ENCODE measurements at regions not wholly inside any gene's neighbourhood (a gene's known extent, or its start where the extent isn't known, plus 50 kb on each side); places are given as distances from the start of the nearest gene placed in this dataset.

DNA sequence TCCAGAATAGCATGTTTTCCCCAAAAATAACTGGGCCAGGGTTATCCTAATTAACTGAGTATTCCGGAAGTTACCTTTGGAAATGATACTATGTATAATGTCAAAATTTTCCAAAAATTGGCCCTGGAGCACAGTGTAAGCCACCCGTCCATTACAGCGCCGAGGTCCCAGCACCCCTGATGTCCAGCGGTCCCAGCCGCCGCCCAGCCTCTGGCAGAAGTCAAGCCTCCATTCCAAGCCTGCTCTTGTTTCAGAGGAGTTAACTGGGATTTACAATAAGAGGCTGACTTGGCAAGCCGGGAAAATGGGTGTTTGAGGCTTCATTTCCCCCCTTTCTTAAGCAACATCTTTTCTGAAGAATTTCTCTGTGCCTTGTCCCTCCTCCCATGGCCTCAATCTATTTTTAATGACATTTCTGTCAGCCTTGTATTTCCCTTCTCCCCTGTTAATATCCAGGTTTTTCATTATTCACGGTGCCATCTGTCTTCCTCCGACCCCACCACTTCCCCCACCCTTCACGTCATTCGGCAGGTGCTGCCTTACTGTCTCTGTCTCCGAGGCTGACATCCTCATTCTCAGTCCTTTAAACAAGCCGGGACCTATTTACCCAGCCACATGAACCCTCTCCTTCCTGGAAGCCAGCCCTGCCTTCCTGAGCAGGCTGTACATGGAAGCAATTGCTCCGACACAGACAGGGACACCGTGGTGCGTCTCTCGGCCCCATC, 490.9 kb downstream of the NPHP4 start:
- Histone ChIP-seq H3K4me1 (ENCODE audit: control insufficient read depth, insufficient read depth, low read length) (peaks cover 7% of the 10 kb centered on the region), H3K36me3 (ENCODE audit: control insufficient read depth, insufficient read depth, low read length) (no peaks in the 10 kb centered on the region), H3K9me3 (replicated peaks; ENCODE audit: control insufficient read depth, low read depth, low read length) (no peaks in the 10 kb centered on the region), H3K27me3 (ENCODE audit: control insufficient read depth, insufficient read depth, low read length) (peaks cover 5% of the 10 kb centered on the region), H3K27ac (ENCODE audit: low read length) (no peak overlapping the region), H3K4me3 (ENCODE audit: low read length) (no peak overlapping the region)
- no peak for DNase-seq
- WGBS (ENCODE audit: insufficient coverage) = 68% methylated on average over 11 of the region's 18 CpGs

DNA sequence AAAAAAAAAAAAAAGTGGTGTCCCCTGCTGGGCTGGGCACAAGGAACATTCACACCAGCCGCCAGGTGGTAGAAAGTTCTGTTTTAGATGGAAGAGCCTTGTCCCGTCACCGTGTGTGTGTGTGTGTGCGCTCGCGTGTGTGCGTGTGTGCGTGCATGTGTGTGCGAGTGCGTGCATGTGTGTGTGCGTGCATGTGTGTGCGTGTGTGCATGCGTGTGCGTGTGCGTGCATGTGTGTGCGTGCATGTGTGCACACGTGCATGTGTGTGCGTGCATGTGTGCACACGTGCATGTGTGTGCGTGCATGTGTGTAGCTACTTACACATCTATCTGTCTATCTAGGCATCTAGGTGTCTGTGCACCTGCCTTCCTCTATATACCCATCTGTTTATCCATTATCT, 491.7 kb downstream of the NPHP4 start:
- DNase-seq = no peak
- H3K27ac ChIP-seq (ENCODE audit: low read length) = no peak overlapping the region
- no peaks in the 10 kb centered on the region for H3K9me3 ChIP-seq (replicated peaks; ENCODE audit: control insufficient read depth, low read depth, low read length)
- peaks cover 12% of the 10 kb centered on the region for H3K27me3 ChIP-seq (ENCODE audit: control insufficient read depth, insufficient read depth, low read length)
- H3K36me3 ChIP-seq (ENCODE audit: control insufficient read depth, insufficient read depth, low read length) = no peaks in the 10 kb centered on the region
- peaks cover 7% of the 10 kb centered on the region for H3K4me1 ChIP-seq (ENCODE audit: control insufficient read depth, insufficient read depth, low read length)
- no peak overlapping the region for H3K4me3 ChIP-seq (ENCODE audit: low read length)
- WGBS (ENCODE audit: insufficient coverage) = 93% methylated on average over 20 of the region's 20 CpGs

DNA sequence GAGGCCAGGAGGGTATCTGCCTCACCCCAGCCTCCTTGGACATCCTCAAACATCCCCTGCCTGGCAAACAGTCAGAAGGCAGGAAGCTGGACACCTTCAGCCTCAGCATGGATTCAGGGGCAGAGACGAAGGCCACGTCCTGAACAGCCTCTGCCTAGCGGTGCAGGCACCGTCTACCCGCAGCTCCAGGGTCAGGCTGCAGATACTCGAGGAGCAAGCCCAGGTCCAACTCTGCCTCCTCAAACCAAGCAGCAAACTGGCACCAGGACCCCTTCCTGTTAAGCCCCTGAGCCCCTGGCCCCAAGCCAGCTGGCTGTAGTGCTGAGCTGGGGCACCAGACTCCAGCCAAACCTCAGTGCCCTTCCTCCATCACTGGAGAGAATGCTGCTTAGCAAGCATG, 494.7 kb downstream of the NPHP4 start:
- Histone ChIP-seq H3K27ac (ENCODE audit: low read length) (no peak overlapping the region), H3K4me1 (ENCODE audit: control insufficient read depth, insufficient read depth, low read length) (no peaks in the 10 kb centered on the region), H3K27me3 (ENCODE audit: control insufficient read depth, insufficient read depth, low read length) (peaks cover 22% of the 10 kb centered on the region), H3K9me3 (replicated peaks; ENCODE audit: control insufficient read depth, low read depth, low read length) (no peaks in the 10 kb centered on the region), H3K4me3 (ENCODE audit: low read length) (no peak overlapping the region), H3K36me3 (ENCODE audit: control insufficient read depth, insufficient read depth, low read length) (no peaks in the 10 kb centered on the region)
- DNase-seq = no peak
- WGBS (ENCODE audit: insufficient coverage) = 63% methylated on average over 6 of the region's 6 CpGs

DNA sequence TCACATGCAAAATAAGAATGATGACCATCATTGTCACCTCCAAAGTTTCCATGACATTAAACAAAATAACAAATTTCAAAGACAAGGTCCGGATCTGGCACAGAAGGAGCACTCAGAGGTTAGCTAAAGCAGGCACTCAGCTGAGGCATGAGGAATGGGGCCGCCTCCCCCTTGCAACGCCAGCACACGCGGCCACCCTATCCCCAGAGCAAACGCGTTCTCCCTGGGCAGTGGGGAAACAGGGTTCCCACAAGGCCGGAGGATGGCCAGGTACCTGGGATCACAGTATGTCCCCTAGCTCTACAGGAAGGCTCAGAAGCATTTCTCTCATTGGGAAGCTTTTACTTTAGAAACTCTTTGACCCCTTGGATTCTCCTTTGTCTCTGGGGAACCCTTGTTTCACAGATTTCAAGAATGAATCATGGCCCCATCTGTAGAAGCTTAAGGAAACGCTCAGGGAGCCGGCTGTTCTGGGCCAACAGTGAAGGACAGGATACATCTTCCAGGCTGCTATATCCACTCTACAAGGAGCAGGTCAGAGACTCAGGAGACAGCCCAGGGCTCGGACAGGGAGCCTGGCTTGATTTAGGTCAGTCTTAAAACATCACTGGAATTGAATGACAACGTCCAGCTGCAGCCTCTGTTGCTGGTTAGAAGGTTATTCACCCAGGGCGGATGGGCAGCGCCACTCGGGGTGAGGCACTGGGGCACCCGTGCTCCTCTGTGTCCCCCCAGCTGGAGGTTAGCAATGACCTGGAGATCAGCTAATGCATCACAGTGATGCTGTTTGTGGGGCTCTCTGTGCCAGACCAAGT, 496.4 kb downstream of the NPHP4 start:
- Histone ChIP-seq H3K27me3 (ENCODE audit: control insufficient read depth, insufficient read depth, low read length) (peaks cover 23% of the 10 kb centered on the region), H3K4me1 (ENCODE audit: control insufficient read depth, insufficient read depth, low read length) (no peaks in the 10 kb centered on the region), H3K36me3 (ENCODE audit: control insufficient read depth, insufficient read depth, low read length) (no peaks in the 10 kb centered on the region), H3K27ac (ENCODE audit: low read length) (no peak overlapping the region), H3K4me3 (ENCODE audit: low read length) (no peak overlapping the region), H3K9me3 (replicated peaks; ENCODE audit: control insufficient read depth, low read depth, low read length) (no peaks in the 10 kb centered on the region)
- no peak for DNase-seq
- 63% methylated on average over 16 of the region's 16 CpGs for WGBS (ENCODE audit: insufficient coverage)

DNA sequence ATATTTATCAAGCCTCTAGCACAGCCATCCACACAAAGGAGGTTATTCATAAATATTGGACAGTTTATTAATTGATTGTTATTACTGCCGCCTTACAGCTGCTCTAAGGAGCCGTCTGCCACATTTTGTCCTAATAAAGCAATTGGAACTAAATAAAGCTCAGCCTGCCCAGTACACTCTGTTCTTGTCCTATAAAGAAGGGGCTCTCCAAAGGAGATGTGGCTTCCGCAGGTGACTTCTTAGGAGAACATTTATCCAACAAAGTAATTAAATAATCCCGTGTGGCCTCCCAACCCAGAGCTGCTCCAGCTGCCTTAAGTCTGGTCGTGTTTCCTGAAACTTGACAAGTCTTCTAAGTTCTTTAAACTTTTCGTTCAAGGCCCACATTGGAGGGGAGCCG, 497.7 kb downstream of the NPHP4 start:
- H3K4me1 ChIP-seq (ENCODE audit: control insufficient read depth, insufficient read depth, low read length) = no peaks in the 10 kb centered on the region
- peaks cover 23% of the 10 kb centered on the region for H3K27me3 ChIP-seq (ENCODE audit: control insufficient read depth, insufficient read depth, low read length)
- no peaks in the 10 kb centered on the region for H3K9me3 ChIP-seq (replicated peaks; ENCODE audit: control insufficient read depth, low read depth, low read length)
- no peaks in the 10 kb centered on the region for H3K36me3 ChIP-seq (ENCODE audit: control insufficient read depth, insufficient read depth, low read length)
- no peak for DNase-seq
- WGBS (ENCODE audit: insufficient coverage) = no CpG with 5 or more reads among the region's 7 CpGs
- no peak overlapping the region for H3K27ac ChIP-seq (ENCODE audit: low read length)
- no peak overlapping the region for H3K4me3 ChIP-seq (ENCODE audit: low read length)

DNA sequence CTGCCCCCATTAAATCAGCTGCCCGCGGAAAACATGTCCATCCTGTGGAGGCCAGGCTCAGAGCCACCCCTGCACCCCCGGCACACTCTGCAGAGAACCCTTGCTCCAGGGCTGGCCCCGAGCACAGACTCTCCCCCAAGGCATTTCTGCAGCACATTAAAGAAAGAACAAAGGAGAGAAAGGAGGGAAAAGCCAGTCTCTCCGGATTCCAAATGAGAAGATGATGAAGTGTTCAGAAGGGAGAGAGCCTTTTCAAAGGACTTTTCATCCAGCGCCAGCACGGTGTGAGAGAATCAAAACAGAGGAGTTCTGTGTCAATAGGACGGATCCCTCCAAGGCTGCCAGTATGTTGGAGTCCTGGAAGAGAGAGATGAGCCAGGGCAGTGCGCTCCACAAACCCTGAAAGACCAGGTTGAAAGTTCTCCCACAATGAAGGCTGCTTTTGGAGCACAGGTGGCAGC, 498.3 kb downstream of the NPHP4 start:
- no peaks in the 10 kb centered on the region for H3K4me1 ChIP-seq (ENCODE audit: control insufficient read depth, insufficient read depth, low read length)
- no peaks in the 10 kb centered on the region for H3K9me3 ChIP-seq (replicated peaks; ENCODE audit: control insufficient read depth, low read depth, low read length)
- no peak for DNase-seq
- no peak overlapping the region for H3K27ac ChIP-seq (ENCODE audit: low read length)
- no peaks in the 10 kb centered on the region for H3K36me3 ChIP-seq (ENCODE audit: control insufficient read depth, insufficient read depth, low read length)
- WGBS (ENCODE audit: insufficient coverage) = 33% methylated on average over 5 of the region's 9 CpGs
- peaks cover 23% of the 10 kb centered on the region for H3K27me3 ChIP-seq (ENCODE audit: control insufficient read depth, insufficient read depth, low read length)
- H3K4me3 ChIP-seq (ENCODE audit: low read length) = no peak overlapping the region

DNA sequence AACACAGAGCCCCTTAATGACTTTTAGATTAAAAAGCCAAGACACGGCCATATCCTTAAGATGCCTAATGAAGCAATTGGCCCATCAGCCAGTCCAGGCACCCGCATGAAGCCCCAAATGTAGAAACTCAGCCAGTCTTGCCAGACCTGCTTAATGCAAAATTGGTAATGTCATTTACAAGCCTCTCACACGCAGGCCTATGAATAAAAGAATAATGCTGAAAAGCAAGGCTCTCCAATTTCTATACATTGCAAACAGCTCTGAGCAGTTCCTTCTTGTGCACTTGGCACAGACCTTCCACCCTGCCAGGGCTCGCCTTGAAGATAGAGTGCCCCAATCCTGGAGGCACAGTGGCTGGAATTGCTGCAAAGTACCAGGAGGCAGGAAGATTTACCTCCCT, 498.9 kb downstream of the NPHP4 start:
- H3K4me1 ChIP-seq (ENCODE audit: control insufficient read depth, insufficient read depth, low read length) = no peaks in the 10 kb centered on the region
- no peak overlapping the region for H3K4me3 ChIP-seq (ENCODE audit: low read length)
- no peaks in the 10 kb centered on the region for H3K36me3 ChIP-seq (ENCODE audit: control insufficient read depth, insufficient read depth, low read length)
- DNase-seq = no peak
- no peaks in the 10 kb centered on the region for H3K9me3 ChIP-seq (replicated peaks; ENCODE audit: control insufficient read depth, low read depth, low read length)
- no peak overlapping the region for H3K27ac ChIP-seq (ENCODE audit: low read length)
- peaks cover 22% of the 10 kb centered on the region for H3K27me3 ChIP-seq (ENCODE audit: control insufficient read depth, insufficient read depth, low read length)
- 67% methylated on average over 4 of the region's 4 CpGs for WGBS (ENCODE audit: insufficient coverage)

DNA sequence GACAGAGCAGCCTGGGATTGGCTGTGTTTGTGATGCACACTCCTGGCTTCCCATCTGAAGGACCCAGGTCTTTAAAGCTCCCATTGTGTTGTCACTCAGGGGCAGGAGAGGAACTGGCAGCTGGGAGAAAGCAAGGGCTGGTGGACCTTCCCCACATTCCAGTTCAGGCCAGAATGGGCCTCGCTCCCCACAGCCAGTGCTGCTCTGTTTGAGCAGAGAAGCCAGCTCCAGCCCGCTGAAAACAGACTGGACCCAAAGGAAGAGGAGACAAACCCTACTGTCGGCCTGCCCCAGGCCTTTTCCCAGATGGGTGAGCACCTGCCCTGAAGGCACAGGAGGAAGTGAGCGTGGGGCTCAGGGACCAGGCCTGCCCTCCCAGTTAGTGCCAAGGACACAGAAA, 499.4 kb downstream of the NPHP4 start:
- WGBS (ENCODE audit: insufficient coverage) = 89% methylated on average over 3 of the region's 4 CpGs
- no peaks in the 10 kb centered on the region for H3K9me3 ChIP-seq (replicated peaks; ENCODE audit: control insufficient read depth, low read depth, low read length)
- H3K4me1 ChIP-seq (ENCODE audit: control insufficient read depth, insufficient read depth, low read length) = no peaks in the 10 kb centered on the region
- H3K36me3 ChIP-seq (ENCODE audit: control insufficient read depth, insufficient read depth, low read length) = no peaks in the 10 kb centered on the region
- no peak overlapping the region for H3K4me3 ChIP-seq (ENCODE audit: low read length)
- DNase-seq = no peak
- H3K27ac ChIP-seq (ENCODE audit: low read length) = no peak overlapping the region
- peaks cover 21% of the 10 kb centered on the region for H3K27me3 ChIP-seq (ENCODE audit: control insufficient read depth, insufficient read depth, low read length)

DNA sequence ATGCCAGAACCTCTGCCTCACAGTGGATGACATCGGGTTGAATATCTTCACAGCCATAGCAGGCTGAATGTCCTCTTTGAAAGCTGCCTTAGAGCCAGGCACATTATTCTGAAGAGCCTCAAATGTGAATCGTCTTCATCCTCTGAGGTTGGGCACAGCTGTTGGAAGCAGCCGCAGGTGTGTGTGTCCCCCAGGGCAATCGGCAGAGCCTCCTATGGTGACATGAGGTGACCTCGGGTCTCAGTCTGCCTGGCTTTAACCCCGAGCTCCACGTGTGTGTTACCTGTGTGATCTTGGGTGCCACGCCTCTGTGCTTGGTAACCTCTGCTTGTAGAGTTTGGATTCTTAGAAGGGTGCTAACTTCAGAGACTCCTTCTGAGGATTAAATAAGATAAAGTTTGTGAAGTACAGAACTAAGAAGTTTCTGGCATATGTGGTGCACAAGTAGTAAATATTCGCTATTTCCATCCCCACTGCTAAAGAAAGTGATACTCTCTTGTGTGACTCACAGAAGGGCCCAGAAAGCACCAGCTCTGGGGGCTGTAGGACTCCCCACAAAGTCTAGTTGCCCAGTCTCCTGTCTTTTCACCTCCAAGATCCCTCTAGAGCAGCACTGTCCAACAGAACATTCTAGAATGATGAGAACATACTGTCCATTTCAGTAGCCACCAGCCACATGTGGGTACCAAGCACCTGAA, 500.9 kb downstream of the NPHP4 start:
- Histone ChIP-seq H3K27me3 (ENCODE audit: control insufficient read depth, insufficient read depth, low read length) (peaks cover 19% of the 10 kb centered on the region), H3K4me3 (ENCODE audit: low read length) (no peak overlapping the region), H3K4me1 (ENCODE audit: control insufficient read depth, insufficient read depth, low read length) (no peaks in the 10 kb centered on the region), H3K27ac (ENCODE audit: low read length) (no peak overlapping the region), H3K9me3 (replicated peaks; ENCODE audit: control insufficient read depth, low read depth, low read length) (no peaks in the 10 kb centered on the region), H3K36me3 (ENCODE audit: control insufficient read depth, insufficient read depth, low read length) (no peaks in the 10 kb centered on the region)
- no peak for DNase-seq
- WGBS (ENCODE audit: insufficient coverage) = 60% methylated on average over 7 of the region's 9 CpGs

DNA sequence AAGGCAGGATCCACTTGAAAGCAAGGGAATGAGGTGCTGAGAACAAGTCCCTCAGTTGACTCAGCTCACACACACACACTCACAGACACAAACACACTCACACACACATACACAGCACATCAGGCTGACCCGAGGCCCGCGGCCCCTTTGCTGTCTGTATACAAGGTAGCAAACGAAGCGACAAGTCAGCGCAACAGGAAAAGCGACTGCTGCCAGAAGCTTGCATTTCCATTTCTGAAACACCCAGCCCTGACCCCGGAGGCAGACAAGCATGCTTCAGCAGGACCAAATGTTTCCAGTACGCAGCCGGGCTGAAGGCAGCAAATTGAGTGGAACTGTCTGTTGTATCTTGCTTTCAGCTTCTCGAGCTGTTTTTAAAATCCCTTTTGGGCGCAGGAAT, 501.6 kb downstream of the NPHP4 start:
- Histone ChIP-seq H3K36me3 (ENCODE audit: control insufficient read depth, insufficient read depth, low read length) (no peaks in the 10 kb centered on the region), H3K27me3 (ENCODE audit: control insufficient read depth, insufficient read depth, low read length) (peaks cover 14% of the 10 kb centered on the region), H3K4me3 (ENCODE audit: low read length) (no peak overlapping the region), H3K27ac (ENCODE audit: low read length) (no peak overlapping the region), H3K9me3 (replicated peaks; ENCODE audit: control insufficient read depth, low read depth, low read length) (no peaks in the 10 kb centered on the region), H3K4me1 (ENCODE audit: control insufficient read depth, insufficient read depth, low read length) (no peaks in the 10 kb centered on the region)
- DNase-seq = no peak
- WGBS (ENCODE audit: insufficient coverage) = 59% methylated on average over 12 of the region's 12 CpGs
